ENCODE measurements at regions not wholly inside any gene's neighbourhood (a gene's known extent, or its start where the extent isn't known, plus 50 kb on each side); places are given as distances from the start of the nearest gene placed in this dataset.

DNA sequence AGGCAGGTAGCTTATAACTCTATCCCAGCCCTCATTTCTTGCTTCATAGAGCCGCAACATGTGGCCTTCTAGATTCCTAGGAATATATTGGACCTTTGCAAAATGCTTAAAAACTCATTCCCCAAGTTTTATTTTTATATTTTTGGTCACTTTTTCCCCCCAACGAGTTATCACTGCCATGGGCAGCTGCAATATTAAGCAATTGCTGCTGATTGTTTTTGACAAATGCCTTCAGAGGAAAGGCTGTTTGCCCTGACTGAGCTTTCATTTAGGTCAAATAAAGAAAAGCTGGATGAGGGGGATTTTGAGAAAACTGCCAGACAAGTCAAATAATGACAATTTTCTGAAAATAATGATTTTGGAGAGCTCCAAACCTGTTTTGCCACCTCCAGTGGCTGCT, 976.9 kb upstream of the MBL2 start:
- intact Hi-C loops (cut with DNase I): no loop called here
- Histone ChIP-seq H3K36me3 (no peaks in the 10 kb centered on the region), H3K9me3 (no peaks in the 10 kb centered on the region), H3K27ac (no peak overlapping the region), H3K4me3 (no peak overlapping the region), H3K4me1 (no peaks in the 10 kb centered on the region), H3K27me3 (no peaks in the 10 kb centered on the region)
- no peak for DNase-seq (ENCODE audit: extremely low spot score in 2 of 2)
- TF ChIP-seq, protein P1, sequence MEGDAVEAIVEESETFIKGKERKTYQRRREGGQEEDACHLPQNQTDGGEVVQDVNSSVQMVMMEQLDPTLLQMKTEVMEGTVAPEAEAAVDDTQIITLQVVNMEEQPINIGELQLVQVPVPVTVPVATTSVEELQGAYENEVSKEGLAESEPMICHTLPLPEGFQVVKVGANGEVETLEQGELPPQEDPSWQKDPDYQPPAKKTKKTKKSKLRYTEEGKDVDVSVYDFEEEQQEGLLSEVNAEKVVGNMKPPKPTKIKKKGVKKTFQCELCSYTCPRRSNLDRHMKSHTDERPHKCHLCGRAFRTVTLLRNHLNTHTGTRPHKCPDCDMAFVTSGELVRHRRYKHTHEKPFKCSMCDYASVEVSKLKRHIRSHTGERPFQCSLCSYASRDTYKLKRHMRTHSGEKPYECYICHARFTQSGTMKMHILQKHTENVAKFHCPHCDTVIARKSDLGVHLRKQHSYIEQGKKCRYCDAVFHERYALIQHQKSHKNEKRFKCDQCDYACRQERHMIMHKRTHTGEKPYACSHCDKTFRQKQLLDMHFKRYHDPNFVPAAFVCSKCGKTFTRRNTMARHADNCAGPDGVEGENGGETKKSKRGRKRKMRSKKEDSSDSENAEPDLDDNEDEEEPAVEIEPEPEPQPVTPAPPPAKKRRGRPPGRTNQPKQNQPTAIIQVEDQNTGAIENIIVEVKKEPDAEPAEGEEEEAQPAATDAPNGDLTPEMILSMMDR (IDR thresholded peaks at IDR 0.05): no peak
- TF ChIP-seq POLR2AphosphoS5 (IDR thresholded peaks at IDR 0.05; ENCODE audit: insufficient read depth in 1 of 2, low read depth in 1 of 2): no peak
- TF ChIP-seq POLR2A (IDR thresholded peaks at IDR 0.05): no peak

DNA sequence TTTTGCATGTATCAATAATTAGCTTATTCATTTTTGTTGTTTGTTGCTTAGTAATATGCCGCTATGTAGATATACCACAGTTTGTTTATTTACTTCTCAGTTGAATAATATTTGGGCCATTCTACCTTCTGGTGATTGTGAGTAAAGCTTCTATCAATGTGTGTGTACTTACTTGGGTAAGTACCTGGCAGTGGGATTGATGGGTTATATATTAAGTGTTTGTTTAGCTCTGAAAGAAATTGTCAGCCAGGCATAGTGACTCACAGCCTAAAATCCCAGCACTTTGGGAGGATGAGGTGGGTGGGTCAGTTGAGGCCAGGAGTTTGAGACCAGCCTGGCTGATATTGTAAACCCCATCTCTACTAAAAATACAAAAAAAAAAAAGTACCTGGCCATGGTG, 975.7 kb upstream of the MBL2 start:
- no peak for TF ChIP-seq POLR2A (IDR thresholded peaks at IDR 0.05)
- intact Hi-C loops (cut with DNase I): no loop called here

DNA sequence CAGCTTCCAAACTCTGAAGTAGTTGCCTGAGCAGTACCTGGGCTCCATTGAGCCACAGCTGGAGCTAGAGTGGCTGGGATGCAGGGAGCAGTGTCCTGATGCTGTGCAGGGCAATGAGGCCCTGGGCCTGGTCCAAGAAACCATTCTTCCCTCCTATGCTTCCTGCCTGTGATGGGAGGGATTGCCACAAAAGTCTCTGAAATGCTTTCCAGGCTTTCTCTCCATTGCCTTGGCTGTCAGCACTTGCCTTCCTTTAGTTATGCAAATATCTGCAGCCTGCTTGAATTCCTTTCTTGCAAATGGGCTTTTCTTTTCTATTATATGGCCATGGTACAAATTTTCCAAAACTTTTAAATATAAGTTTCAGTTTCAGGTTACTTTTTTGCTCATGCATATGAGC, 972.2 kb upstream of the MBL2 start:
- Histone ChIP-seq H3K27ac (no peak overlapping the region), H3K27me3 (no peaks in the 10 kb centered on the region), H3K4me3 (no peak overlapping the region), H3K4me1 (no peaks in the 10 kb centered on the region), H3K36me3 (no peaks in the 10 kb centered on the region), H3K9me3 (no peaks in the 10 kb centered on the region)
- DNase-seq (ENCODE audit: extremely low spot score in 2 of 2): no peak
- no peak for TF ChIP-seq POLR2AphosphoS5 (IDR thresholded peaks at IDR 0.05; ENCODE audit: insufficient read depth in 1 of 2, low read depth in 1 of 2)
- TF ChIP-seq POLR2A (IDR thresholded peaks at IDR 0.05): no peak
- TF ChIP-seq, protein P1 (IDR thresholded peaks at IDR 0.05): no peak
- intact Hi-C loops (cut with DNase I): no loop called here

More for the DNA sequence above, 975.7 kb upstream of the MBL2 start:
- H3K36me3 ChIP-seq: no peaks in the 10 kb centered on the region
- no peak overlapping the region for H3K4me3 ChIP-seq
- DNase-seq (ENCODE audit: extremely low spot score in 2 of 2): no peak
- H3K27ac ChIP-seq: no peak overlapping the region
- H3K9me3 ChIP-seq: no peaks in the 10 kb centered on the region
- no peaks in the 10 kb centered on the region for H3K4me1 ChIP-seq
- H3K27me3 ChIP-seq: no peaks in the 10 kb centered on the region

DNA sequence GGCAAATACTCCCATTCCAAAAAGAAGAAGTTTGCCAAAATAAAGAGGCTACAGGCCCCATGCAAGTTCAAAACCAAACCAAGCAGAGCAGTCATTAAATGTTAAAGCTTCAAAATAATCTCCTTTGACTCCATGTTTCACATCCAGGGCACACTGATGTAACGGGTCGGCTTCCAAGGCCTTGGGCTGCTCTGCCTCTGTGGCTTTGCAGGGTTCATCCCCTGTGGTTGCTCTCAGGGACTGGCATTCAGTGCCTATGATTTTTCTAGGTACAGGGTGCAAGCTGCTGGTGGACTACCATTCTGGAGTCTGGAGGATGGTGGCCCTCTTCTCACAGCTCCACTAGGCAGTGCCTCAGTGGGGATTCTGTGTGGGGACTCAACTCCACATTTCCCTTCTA, 971.6 kb upstream of the MBL2 start:
- no peak overlapping the region for H3K4me3 ChIP-seq
- TF ChIP-seq POLR2AphosphoS5 (IDR thresholded peaks at IDR 0.05; ENCODE audit: insufficient read depth in 1 of 2, low read depth in 1 of 2) (no peak), POLR2A (IDR thresholded peaks at IDR 0.05) (no peak)
- TF ChIP-seq, protein P1 (IDR thresholded peaks at IDR 0.05): no peak
- H3K27me3 ChIP-seq: no peaks in the 10 kb centered on the region
- H3K4me1 ChIP-seq: no peaks in the 10 kb centered on the region
- H3K36me3 ChIP-seq: no peaks in the 10 kb centered on the region
- intact Hi-C loops (cut with DNase I): no loop called here
- H3K27ac ChIP-seq: no peak overlapping the region
- DNase-seq (ENCODE audit: extremely low spot score in 2 of 2): no peak
- H3K9me3 ChIP-seq: no peaks in the 10 kb centered on the region

DNA sequence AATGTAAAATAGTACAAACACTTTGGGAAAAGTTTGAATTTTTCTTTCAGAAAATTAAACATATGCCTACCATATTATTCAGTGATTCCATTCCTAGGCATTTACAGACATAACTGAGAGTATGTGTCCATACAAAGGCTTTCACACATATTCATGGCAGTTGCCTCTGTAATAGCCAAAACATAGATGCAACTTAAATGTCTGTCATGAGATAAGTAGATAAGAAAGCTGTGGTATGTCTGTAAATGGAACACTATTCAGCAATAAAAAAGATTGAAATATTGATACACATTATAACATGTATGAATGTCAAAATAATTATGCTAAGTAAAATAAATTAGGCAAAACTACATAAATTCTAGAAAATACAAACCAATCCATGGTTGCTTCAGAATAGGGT, 964.5 kb upstream of the MBL2 start:
- no peak overlapping the region for H3K27ac ChIP-seq
- TF ChIP-seq POLR2AphosphoS5 (IDR thresholded peaks at IDR 0.05; ENCODE audit: insufficient read depth in 1 of 2, low read depth in 1 of 2) (no peak), POLR2A (IDR thresholded peaks at IDR 0.05) (no peak)
- TF ChIP-seq, protein P1 (IDR thresholded peaks at IDR 0.05): no peak
- intact Hi-C loops (cut with DNase I): no loop called here
- no peaks in the 10 kb centered on the region for H3K4me1 ChIP-seq
- no peaks in the 10 kb centered on the region for H3K36me3 ChIP-seq
- DNase-seq (ENCODE audit: extremely low spot score in 2 of 2): no peak
- H3K4me3 ChIP-seq: no peak overlapping the region
- H3K27me3 ChIP-seq: no peaks in the 10 kb centered on the region
- no peaks in the 10 kb centered on the region for H3K9me3 ChIP-seq

DNA sequence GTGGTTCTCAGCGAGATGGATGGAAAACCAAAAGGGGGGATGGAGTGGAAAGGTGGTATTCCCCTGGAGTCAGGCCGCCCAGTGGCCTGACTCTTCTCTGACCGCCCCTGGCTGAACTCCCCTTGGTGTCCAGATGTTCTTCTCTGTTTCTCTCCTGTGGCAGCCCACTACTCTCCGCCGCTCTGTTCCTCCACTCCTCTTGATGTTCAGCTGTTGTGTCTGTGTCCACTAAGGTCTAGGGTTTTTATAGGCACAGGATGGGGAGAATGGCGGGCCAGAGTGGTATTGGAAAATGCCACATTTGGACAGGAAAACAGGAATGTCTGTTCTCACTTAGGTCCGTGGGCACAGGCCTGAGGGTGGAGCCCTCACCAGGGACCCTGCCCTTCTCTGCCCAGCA, 954.3 kb upstream of the MBL2 start:
- Histone ChIP-seq H3K4me1 (no peaks in the 10 kb centered on the region), H3K36me3 (no peaks in the 10 kb centered on the region), H3K27me3 (no peaks in the 10 kb centered on the region), H3K9me3 (no peaks in the 10 kb centered on the region), H3K4me3 (no peak overlapping the region), H3K27ac (no peak overlapping the region)
- DNase-seq (ENCODE audit: extremely low spot score in 2 of 2): no peak
- no peak for TF ChIP-seq POLR2A (IDR thresholded peaks at IDR 0.05)
- no peak for TF ChIP-seq POLR2AphosphoS5 (IDR thresholded peaks at IDR 0.05; ENCODE audit: insufficient read depth in 1 of 2, low read depth in 1 of 2)
- TF ChIP-seq, protein P1 (IDR thresholded peaks at IDR 0.05): no peak
- intact Hi-C loops (cut with DNase I): no loop called here
